GM10266 (cell line): ENCODE measurements at regions not wholly inside any gene's neighbourhood (a gene's known extent, or its start where the extent isn't known, plus 50 kb on each side); places are given as distances from the start of the nearest gene placed in this dataset.

Experiments used
- DNase-seq: peaks from one replicate; pipeline ENCODE4 v3.0.0; 2012; ENCODE audit errors: extremely low spot score
- TF ChIP-seq, protein P1 (sequence below): IDR thresholded peaks from 2 replicates; pipeline ENCODE4 v1.5.1; 2012; ENCODE audit warnings: mild to moderate bottlenecking, low read depth; ENCODE audit not compliant: control insufficient read depth, insufficient read depth; ENCODE audit errors: missing control alignments

DNA sequence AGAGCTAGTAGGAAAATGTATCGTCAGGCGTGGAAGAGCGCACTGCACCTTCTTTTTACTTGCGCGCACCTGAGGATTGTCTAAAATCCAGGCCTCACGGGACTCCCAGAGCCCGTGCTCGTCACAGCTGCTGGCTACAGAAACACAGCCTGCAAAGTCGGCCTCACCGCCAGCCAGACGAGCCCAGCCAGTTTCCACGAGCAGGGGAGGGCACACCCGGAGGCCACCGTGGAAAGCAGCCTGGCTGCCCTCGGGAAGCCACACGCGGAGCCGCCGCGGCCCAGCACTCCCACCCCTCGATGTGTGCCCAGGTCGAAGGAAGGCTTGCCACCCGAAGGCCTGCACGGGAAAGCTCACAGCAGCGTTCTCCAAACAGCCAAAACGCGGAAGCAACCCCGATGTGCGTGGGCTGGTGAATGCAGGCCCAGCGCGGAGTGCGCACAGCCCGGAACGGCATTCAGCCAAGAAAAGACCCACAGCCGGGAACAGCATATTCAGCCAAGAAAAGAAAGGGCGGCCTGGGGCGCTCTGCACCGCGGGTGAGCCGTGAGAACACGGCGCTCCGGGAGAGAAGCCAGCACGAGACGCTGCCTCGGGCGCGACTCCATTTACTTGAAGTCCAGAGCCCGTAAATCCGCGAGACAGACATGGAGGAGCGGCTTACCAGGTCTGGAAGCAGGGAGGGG, 53.9 kb upstream of the SALL3 start:
- DNase-seq: no peak
- TF ChIP-seq, protein P1, sequence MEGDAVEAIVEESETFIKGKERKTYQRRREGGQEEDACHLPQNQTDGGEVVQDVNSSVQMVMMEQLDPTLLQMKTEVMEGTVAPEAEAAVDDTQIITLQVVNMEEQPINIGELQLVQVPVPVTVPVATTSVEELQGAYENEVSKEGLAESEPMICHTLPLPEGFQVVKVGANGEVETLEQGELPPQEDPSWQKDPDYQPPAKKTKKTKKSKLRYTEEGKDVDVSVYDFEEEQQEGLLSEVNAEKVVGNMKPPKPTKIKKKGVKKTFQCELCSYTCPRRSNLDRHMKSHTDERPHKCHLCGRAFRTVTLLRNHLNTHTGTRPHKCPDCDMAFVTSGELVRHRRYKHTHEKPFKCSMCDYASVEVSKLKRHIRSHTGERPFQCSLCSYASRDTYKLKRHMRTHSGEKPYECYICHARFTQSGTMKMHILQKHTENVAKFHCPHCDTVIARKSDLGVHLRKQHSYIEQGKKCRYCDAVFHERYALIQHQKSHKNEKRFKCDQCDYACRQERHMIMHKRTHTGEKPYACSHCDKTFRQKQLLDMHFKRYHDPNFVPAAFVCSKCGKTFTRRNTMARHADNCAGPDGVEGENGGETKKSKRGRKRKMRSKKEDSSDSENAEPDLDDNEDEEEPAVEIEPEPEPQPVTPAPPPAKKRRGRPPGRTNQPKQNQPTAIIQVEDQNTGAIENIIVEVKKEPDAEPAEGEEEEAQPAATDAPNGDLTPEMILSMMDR: no peak

DNA sequence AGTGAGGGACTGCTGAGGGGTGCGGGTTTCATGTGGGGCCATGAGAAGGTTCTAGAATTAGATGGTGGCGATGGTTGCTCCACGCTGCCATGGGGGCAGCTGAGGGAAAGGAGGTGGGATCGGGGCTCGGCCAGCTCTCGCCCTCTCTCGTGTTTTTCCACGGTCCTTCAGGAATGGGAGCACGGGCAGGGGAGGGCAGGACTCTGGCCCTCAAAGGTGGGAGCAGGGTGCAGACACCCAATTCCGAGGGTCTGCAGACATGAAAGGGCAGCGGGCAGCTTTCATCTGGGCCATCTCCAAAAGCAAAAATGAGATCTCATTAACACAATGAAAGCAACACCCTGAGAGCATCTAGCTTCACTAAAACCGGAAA, 53.4 kb upstream of the SALL3 start:
- TF ChIP-seq, protein P1: no peak
- DNase-seq: no peak

DNA sequence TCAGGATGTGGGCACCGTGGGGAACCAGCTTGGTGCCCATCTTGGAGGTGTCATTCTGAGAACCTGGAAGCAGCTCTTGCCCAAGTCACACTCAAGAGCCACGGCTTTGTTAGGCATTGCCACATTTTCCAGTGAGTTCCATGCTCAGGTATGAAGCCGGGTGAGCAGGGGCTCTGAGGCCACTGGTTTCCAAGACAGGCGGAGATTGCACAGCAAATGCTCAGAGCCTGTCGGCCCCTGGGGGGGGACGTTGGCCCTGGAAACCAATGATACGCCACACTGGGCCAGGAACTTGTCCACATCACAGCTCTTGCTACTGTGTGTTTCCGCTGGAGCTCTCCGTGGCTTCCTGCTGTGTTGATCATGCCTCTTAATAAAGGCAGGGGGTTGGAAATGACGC, 52.5 kb upstream of the SALL3 start:
- TF ChIP-seq, protein P1: no peak
- DNase-seq: no peak

DNA sequence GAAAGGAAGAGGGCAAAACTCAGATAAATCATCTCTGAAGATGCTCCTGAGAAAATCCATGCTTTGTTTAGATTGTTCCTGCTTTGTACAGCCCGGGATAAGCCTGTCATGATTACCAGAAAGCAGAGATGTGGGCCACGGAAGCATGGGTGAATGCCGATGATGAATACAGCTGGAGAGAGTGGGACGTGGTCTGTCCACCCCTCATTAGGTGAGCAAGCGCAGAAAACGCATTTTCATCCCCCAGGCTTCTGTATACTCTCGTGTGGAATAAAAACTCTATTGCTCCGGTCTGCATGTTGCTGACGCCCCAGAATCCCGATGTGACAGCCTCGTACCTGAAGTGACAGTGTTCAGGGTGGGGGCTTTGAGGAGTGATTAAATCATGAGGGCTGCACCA, 52.0 kb upstream of the SALL3 start:
- TF ChIP-seq, protein P1: no peak
- no peak for DNase-seq

DNA sequence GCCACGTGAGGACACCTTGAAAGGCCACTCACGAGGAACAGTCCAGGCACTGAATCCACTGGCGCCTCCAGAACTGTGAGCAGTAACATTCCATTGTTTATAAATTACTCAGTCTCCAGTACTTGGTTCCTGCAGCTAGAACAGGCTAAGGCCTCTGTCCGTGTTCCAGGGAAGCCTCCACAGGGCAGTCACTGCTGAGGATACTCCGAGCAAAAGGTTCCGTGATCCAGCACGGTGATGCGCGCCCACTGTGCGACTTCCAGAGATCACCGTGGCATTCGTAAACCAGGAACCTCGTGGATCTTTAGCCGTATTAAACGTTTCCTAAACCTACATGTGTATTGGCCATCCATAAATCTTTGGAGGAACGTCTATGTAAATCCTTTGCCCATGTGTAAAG, 51.5 kb upstream of the SALL3 start:
- no peak for DNase-seq
- TF ChIP-seq, protein P1: no peak

DNA sequence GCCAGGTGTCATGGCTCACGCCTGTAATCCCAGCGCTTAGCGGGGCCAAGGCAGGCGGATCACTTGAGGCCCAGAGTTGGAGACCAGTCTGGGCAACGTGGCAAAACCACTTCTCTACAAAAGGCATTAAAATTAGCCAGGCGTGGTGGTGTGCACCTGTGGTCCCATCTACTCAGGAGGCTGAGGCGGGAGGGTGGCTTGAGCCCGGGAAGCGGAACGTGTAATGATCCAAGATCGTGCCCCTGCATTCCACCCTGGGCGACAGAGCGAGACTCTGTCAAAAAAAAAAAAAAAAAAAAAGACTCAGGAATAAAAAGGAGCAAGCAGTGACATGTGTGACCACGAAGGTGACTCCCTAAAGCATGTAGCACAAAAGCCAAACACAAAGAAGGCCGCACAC, 50.1 kb upstream of the SALL3 start:
- no peak for DNase-seq
- TF ChIP-seq, protein P1: no peak
